ENCODE measurements at regions not wholly inside any gene's neighbourhood (a gene's known extent, or its start where the extent isn't known, plus 50 kb on each side); places are given as distances from the start of the nearest gene placed in this dataset.

DNA sequence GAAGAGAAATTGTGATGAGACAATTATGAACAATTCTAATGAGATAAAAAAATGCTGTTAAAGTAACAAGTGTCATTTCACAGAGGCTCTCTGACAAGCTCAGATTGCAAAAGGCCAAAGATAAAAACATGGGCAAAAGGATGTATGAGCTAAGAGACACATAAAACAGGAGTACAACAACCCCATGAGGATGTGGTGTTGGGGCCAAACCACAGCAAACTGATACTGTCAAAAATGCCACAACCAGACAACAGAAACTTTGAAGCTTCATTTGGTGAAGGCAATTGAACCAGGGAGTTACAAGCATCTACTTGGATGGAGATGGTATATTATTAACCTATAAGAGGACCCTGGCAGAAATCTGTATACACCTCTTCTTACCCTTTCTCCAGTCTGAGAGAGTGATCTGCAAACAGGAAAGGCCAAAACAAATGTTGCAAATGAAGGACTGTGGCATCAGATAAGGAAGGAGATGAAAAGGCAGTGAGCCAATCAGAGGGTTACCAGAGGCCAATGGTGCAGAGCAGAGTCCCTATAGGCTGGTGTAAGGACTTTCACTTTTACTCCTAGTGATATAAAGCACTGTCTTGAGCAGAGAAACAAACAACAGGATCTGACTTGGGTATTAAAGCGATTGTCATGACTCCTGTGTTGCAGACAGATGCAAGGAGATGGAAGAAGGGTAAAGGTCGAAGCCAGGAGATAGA is 659.0 kb downstream of the NTRK3 start:
- TF ChIP-seq EZH2 (IDR thresholded peaks at IDR 0.05): no peak
- TF ChIP-seq POLR2AphosphoS5 (IDR thresholded peaks at IDR 0.05; ENCODE audit: borderline replicate concordance, low read depth, low read length): no peak
- no peak for TF ChIP-seq FOXP2 (optimal IDR thresholded peaks at IDR 0.05; ENCODE audit: control extremely low read depth, extremely low read length, insufficient read depth)
